Hepatocyte (in vitro differentiated cells): ENCODE measurements at regions not wholly inside any gene's neighbourhood (a gene's known extent, or its start where the extent isn't known, plus 50 kb on each side); places are given as distances from the start of the nearest gene placed in this dataset.

ENCODE experiments used
- CTCF ChIP-seq: fragments of 200-600 bp; sonication (generic); IDR thresholded peaks from 2 replicates; pipeline ENCODE4 v1.5.1; 2016; ENCODE audit warnings: antibody characterized with exemption, mild to moderate bottlenecking; ENCODE audit not compliant: poor library complexity
- EZH2 ChIP-seq: fragments of 200-600 bp; sonication (generic); IDR thresholded peaks from 2 replicates; pipeline ENCODE4 v1.6.1; 2016; ENCODE audit warnings: antibody characterized with exemption, mild to moderate bottlenecking, borderline replicate concordance
- EZH2phosphoT487 ChIP-seq: fragments of 200-600 bp; sonication (generic); IDR thresholded peaks from one replicate; pipeline ENCODE4 v1.6.1; 2018; ENCODE audit warnings: antibody characterized with exemption, mild to moderate bottlenecking, low read depth, moderate library complexity; ENCODE audit not compliant: unreplicated experiment, severe bottlenecking

- TF ChIP-seq CTCF: no peak
- no peak for TF ChIP-seq EZH2phosphoT487
- TF ChIP-seq EZH2: no peak
Observed at GRCh38 chr9:107086460-107086859, 196.6 kb upstream of the RAD23B start.
